Erythroblast (primary cell): ENCODE measurements at regions not wholly inside any gene's neighbourhood (a gene's known extent, or its start where the extent isn't known, plus 50 kb on each side); places are given as distances from the start of the nearest gene placed in this dataset.

Experiments
- GATA1 ChIP-seq: IDR thresholded peaks from 2 replicates; pipeline ENCODE4 v1.6.1; 2011; ENCODE audit warnings: low read depth, mild to moderate bottlenecking, control low read depth, low read length, moderate library complexity
- POLR2A ChIP-seq: IDR thresholded peaks from 2 replicates; pipeline ENCODE4 v1.6.1; 2011; ENCODE audit warnings: mild to moderate bottlenecking, low read length

DNA sequence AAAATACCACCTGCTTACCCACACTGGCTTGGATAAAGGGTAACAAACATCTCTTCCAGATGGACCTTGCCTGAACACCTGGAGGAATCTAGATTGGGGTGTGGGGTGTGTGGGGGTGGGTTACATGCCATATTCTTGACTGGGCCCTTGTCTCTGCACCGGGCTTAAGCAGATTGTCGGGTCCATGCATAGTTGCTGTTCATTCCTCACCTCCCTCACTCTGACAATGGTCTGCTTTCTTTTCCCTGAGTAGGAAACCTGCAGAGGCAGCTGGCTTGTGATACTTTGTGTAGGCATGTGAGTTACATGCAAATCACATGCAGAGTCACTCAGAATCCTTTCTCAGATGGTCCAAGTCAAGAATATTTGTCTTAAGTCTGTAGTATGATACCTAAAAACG lies 112.8 kb upstream of the GLS start:
- no peak for TF ChIP-seq POLR2A
- no peak for TF ChIP-seq GATA1
